ENCODE measurements at regions not wholly inside any gene's neighbourhood (a gene's known extent, or its start where the extent isn't known, plus 50 kb on each side); places are given as distances from the start of the nearest gene placed in this dataset.

- H3K36me3 ChIP-seq (ENCODE audit: insufficient read depth): no peaks in the 10 kb centered on the region
- no peaks in the 10 kb centered on the region for H3K27me3 ChIP-seq (ENCODE audit: insufficient read depth)
- peaks cover 2% of the 10 kb centered on the region for H3K27me3 Mint-ChIP-seq (ENCODE audit: insufficient read depth, low read depth, poor library complexity)
- H4K20me1 ChIP-seq (replicated peaks; ENCODE audit: insufficient read depth): no peaks in the 10 kb centered on the region
- no peak overlapping the region for H3K27ac ChIP-seq (ENCODE audit: low read depth)
- H3K4me1 ChIP-seq (ENCODE audit: insufficient read depth): no peaks in the 10 kb centered on the region; the same call in 1 of the 2 replicates
- H3K36me3 Mint-ChIP-seq (ENCODE audit: low read depth): no peaks in the 10 kb centered on the region
- H3K27ac Mint-ChIP-seq: no peak overlapping the region
- H3K4me3 Mint-ChIP-seq: no peak overlapping the region
- H3K79me2 ChIP-seq (replicated peaks; ENCODE audit: insufficient read depth): no peaks in the 10 kb centered on the region
- no peak overlapping the region for H3K4me3 ChIP-seq
- no peaks in the 10 kb centered on the region for H3K9me2 ChIP-seq (ENCODE audit: insufficient read depth)
- no peak overlapping the region for H2AFZ ChIP-seq
- TF ChIP-seq, protein P1, sequence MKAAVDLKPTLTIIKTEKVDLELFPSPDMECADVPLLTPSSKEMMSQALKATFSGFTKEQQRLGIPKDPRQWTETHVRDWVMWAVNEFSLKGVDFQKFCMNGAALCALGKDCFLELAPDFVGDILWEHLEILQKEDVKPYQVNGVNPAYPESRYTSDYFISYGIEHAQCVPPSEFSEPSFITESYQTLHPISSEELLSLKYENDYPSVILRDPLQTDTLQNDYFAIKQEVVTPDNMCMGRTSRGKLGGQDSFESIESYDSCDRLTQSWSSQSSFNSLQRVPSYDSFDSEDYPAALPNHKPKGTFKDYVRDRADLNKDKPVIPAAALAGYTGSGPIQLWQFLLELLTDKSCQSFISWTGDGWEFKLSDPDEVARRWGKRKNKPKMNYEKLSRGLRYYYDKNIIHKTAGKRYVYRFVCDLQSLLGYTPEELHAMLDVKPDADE (IDR thresholded peaks at IDR 0.05): no peak
- no peak for TF ChIP-seq CREB1 (CRISPR knock-in tag; IDR thresholded peaks at IDR 0.05; ENCODE audit: low read depth)
- no peak for TF ChIP-seq EZH2phosphoT487 (IDR thresholded peaks at IDR 0.05; ENCODE audit: unreplicated experiment)
- TF ChIP-seq ZNF462 (CRISPR knock-in tag; IDR thresholded peaks at IDR 0.05): no peak
- TF ChIP-seq EZH2 (IDR thresholded peaks at IDR 0.05; ENCODE audit: low read depth, unreplicated experiment): no peak
- TF ChIP-seq REST (IDR thresholded peaks at IDR 0.05; ENCODE audit: unreplicated experiment): no peak
- no peak for TF ChIP-seq CTCF (conservative IDR thresholded peaks at IDR 0.05; ENCODE audit: low read depth in 2 of 2)
- no peak for TF ChIP-seq STAT1 (IDR thresholded peaks at IDR 0.05; ENCODE audit: unreplicated experiment)
- no peak for TF ChIP-seq NANOG (IDR thresholded peaks at IDR 0.05; ENCODE audit: borderline replicate concordance)
- no peak for TF ChIP-seq ZNF114 (CRISPR knock-in tag; IDR thresholded peaks at IDR 0.05)
- H3F3A ChIP-seq (replicated peaks; ENCODE audit: low read depth): no peaks in the 10 kb centered on the region
- no peak overlapping the region for H3K4me2 ChIP-seq
- DNase-seq (ENCODE audit: low spot score): no peak
- H3K9me3 Mint-ChIP-seq: no peaks in the 10 kb centered on the region
- ATAC-seq: no peak
- peaks cover 3% of the 10 kb centered on the region; the same call in 1 of the 3 replicates for H3K4me1 Mint-ChIP-seq
Observed at GRCh38 chr5:102049517-102049916, 246.6 kb downstream of the SLCO4C1 start.
